Loucy (cell line): ENCODE measurements at regions not wholly inside any gene's neighbourhood (a gene's known extent, or its start where the extent isn't known, plus 50 kb on each side); places are given as distances from the start of the nearest gene placed in this dataset.

Experiments
- H2AFZ ChIP-seq: fragments of 200-600 bp; sonication (generic); 2 replicates; pipeline ENCODE4 v1.6.0; 2016; ENCODE audit warnings: antibody characterized with exemption, mild to moderate bottlenecking, low read length, moderate library complexity
- H3F3A ChIP-seq: fragments of 200-600 bp; 2 replicates; pipeline ENCODE4 v1.6.0; 2016; ENCODE audit warnings: antibody characterized with exemption, low read depth, mild to moderate bottlenecking
- H3K27me3 ChIP-seq: fragments of 200-600 bp; sonication (generic); 2 replicates; pipeline ENCODE4 v1.6.1; 2014; ENCODE audit warnings: low read length, mild to moderate bottlenecking; ENCODE audit not compliant: insufficient read depth, poor library complexity, severe bottlenecking
- H3K36me3 ChIP-seq: fragments of 200-600 bp; sonication (generic); 2 replicates; pipeline ENCODE4 v1.6.1; 2016; ENCODE audit warnings: low read length; ENCODE audit not compliant: insufficient read depth
- H3K4me1 ChIP-seq: fragments of 200-600 bp; sonication (generic); 2 replicates; pipeline ENCODE4 v1.5.1; 2014; ENCODE audit warnings: low read length, mild to moderate bottlenecking; ENCODE audit not compliant: insufficient read depth, poor library complexity, severe bottlenecking
- H3K4me2 ChIP-seq: fragments of 200-600 bp; sonication (generic); 2 replicates; pipeline ENCODE4 v1.6.0; 2014; ENCODE audit warnings: antibody characterized with exemption, low read length, low read depth, mild to moderate bottlenecking; ENCODE audit not compliant: poor library complexity, severe bottlenecking
- H3K4me3 ChIP-seq: fragments of 200-600 bp; sonication (generic); 2 replicates; pipeline ENCODE4 v1.5.1; 2014; ENCODE audit warnings: low read length, mild to moderate bottlenecking, mixed read lengths; ENCODE audit not compliant: poor library complexity, severe bottlenecking
- H3K79me2 ChIP-seq: fragments of 200-600 bp; sonication (generic); 2 replicates; pipeline ENCODE4 v1.6.1; 2014; ENCODE audit warnings: low read length; ENCODE audit not compliant: insufficient read depth
- H3K9ac ChIP-seq: fragments of 200-600 bp; sonication (generic); 2 replicates; pipeline ENCODE4 v1.6.0; 2014; ENCODE audit warnings: mild to moderate bottlenecking, low read depth, low read length, moderate library complexity; ENCODE audit not compliant: poor library complexity, severe bottlenecking
- H3K9me2 ChIP-seq: fragments of 200-600 bp; sonication (generic); replicated peaks from 2 replicates; pipeline ENCODE4 v1.6.1; 2016; ENCODE audit warnings: low read depth, low read length, mixed read lengths
- H3K9me3 ChIP-seq: fragments of 200-600 bp; sonication (generic); 2 replicates; pipeline ENCODE4 v1.6.1; 2014; ENCODE audit warnings: mild to moderate bottlenecking, antibody characterized with exemption, low read length, low read depth; ENCODE audit not compliant: insufficient read depth
- H4K20me1 ChIP-seq: fragments of 200-600 bp; sonication (generic); 2 replicates; pipeline ENCODE4 v1.6.0; 2014; ENCODE audit warnings: antibody characterized with exemption, low read length, mild to moderate bottlenecking; ENCODE audit not compliant: insufficient read depth, poor library complexity, severe bottlenecking
- CTCF ChIP-seq: fragments of 200-600 bp; sonication (generic); conservative IDR thresholded peaks from 2 replicates; pipeline ENCODE4 v1.5.1; 2014; ENCODE audit warnings: mild to moderate bottlenecking, antibody characterized with exemption, low read length
- EZH2phosphoT487 ChIP-seq: fragments of 200-600 bp; IDR thresholded peaks from 2 replicates; pipeline ENCODE4 v1.6.1; 2018; ENCODE audit warnings: antibody characterized with exemption, mild to moderate bottlenecking, moderate library complexity, borderline replicate concordance

- Histone ChIP-seq H3K36me3 (no peaks in the 10 kb centered on the region), H3K9me2 (no peaks in the 10 kb centered on the region), H3K4me3 (no peak overlapping the region), H3K4me2 (no peak overlapping the region), H3K9me3 (no peaks in the 10 kb centered on the region), H4K20me1 (no peaks in the 10 kb centered on the region), H3F3A (no peaks in the 10 kb centered on the region), H3K27me3 (no peaks in the 10 kb centered on the region), H3K4me1 (no peaks in the 10 kb centered on the region), H3K79me2 (no peaks in the 10 kb centered on the region), H2AFZ (no peak overlapping the region), H3K9ac (no peak overlapping the region)
- TF ChIP-seq CTCF, result no peak
- TF ChIP-seq EZH2phosphoT487, result no peak
Measured at GRCh38 chr4:20383283-20383682, 131.6 kb downstream of the SLIT2 start.

GRCh38 chr4:20383969-20384368 lies 132.3 kb downstream of the SLIT2 start:
- Histone ChIP-seq H3K36me3 (no peaks in the 10 kb centered on the region), H3K4me2 (no peak overlapping the region), H3K9me2 (no peaks in the 10 kb centered on the region), H2AFZ (no peak overlapping the region), H3K9ac (no peak overlapping the region), H3K27me3 (no peaks in the 10 kb centered on the region), H3K9me3 (no peaks in the 10 kb centered on the region), H3K79me2 (no peaks in the 10 kb centered on the region), H3K4me1 (no peaks in the 10 kb centered on the region), H3K4me3 (no peak overlapping the region), H4K20me1 (no peaks in the 10 kb centered on the region), H3F3A (no peaks in the 10 kb centered on the region)
- TF ChIP-seq CTCF (no peak), EZH2phosphoT487 (no peak)

- no peaks in the 10 kb centered on the region for H3K27me3 ChIP-seq
- no peak for TF ChIP-seq EZH2phosphoT487
- no peak for TF ChIP-seq CTCF
- no peaks in the 10 kb centered on the region for H3K79me2 ChIP-seq
- H3K9ac ChIP-seq, result no peak overlapping the region
- H2AFZ ChIP-seq, result no peak overlapping the region
- no peaks in the 10 kb centered on the region for H4K20me1 ChIP-seq
- H3K4me2 ChIP-seq, result no peak overlapping the region
- H3K36me3 ChIP-seq, result no peaks in the 10 kb centered on the region
- no peaks in the 10 kb centered on the region for H3K9me2 ChIP-seq
- no peak overlapping the region for H3K4me3 ChIP-seq
- no peaks in the 10 kb centered on the region for H3K9me3 ChIP-seq
- no peaks in the 10 kb centered on the region for H3F3A ChIP-seq
- no peaks in the 10 kb centered on the region for H3K4me1 ChIP-seq
Measured at GRCh38 chr4:20384456-20384855, 132.8 kb downstream of the SLIT2 start.
